Activated CD8-positive, alpha-beta T cell treated with anti-CD3 and anti-CD28 coated beads for 36 hours (primary cell): ENCODE measurements at regions not wholly inside any gene's neighbourhood (a gene's known extent, or its start where the extent isn't known, plus 50 kb on each side); places are given as distances from the start of the nearest gene placed in this dataset.

Experiments used
- ATAC-seq: fragments of 200-7000 bp; cut with Tn5 transposase; one replicate; pipeline ENCODE4 v1.10.0; 2021; ENCODE audit warnings: mild to moderate bottlenecking, moderate library complexity
- CTCF ChIA-PET: fragments of 350-600 bp; sonication (Branson Sonifier 250); formaldehyde crosslinking; loops from one replicate; lab custom pipeline; 2021; ENCODE audit warnings: antibody characterized with exemption; lab: Charles Lee
- POLR2A ChIA-PET: fragments of 350-600 bp; sonication (Branson Sonifier 250); formaldehyde crosslinking; loops from one replicate; lab custom pipeline; 2021; ENCODE audit warnings: antibody characterized with exemption; lab: Charles Lee
- DNase-seq: peaks from one replicate; pipeline ENCODE4 v3.0.0-alpha.2; 2020
- H3K27ac Mint-ChIP-seq: one replicate; pipeline ENCODE4 v1.8.0; 2021; ENCODE audit warnings: mild to moderate bottlenecking, mixed read lengths
- H3K27me3 Mint-ChIP-seq: one replicate; pipeline ENCODE4 v1.8.0; 2021; ENCODE audit warnings: mixed read lengths
- H3K36me3 Mint-ChIP-seq: one replicate; pipeline ENCODE4 v1.8.0; 2021; ENCODE audit warnings: low read depth, mixed read lengths
- H3K4me1 Mint-ChIP-seq: one replicate; pipeline ENCODE4 v1.8.0; 2021; ENCODE audit warnings: low read depth, mixed read lengths
- H3K4me3 Mint-ChIP-seq: one replicate; pipeline ENCODE4 v1.8.0; 2021; ENCODE audit warnings: mild to moderate bottlenecking, moderate library complexity, mixed read lengths
- H3K9me3 Mint-ChIP-seq: one replicate; pipeline ENCODE4 v1.8.0; 2021; ENCODE audit warnings: mixed read lengths
- CTCF ChIP-seq: fragments of 200-600 bp; IDR thresholded peaks from one replicate; pipeline ENCODE4 v1.8.0; 2022; ENCODE audit warnings: antibody characterized with exemption, mild to moderate bottlenecking
- intact Hi-C: fragments of 100-400 bp; cut with micrococcal nuclease; formaldehyde crosslinking; loops from one replicate; pipeline ENCODE4 v1.10.0; 2022

GRCh38 chr7:34539003-34539402 is 119.0 kb upstream of the NPSR1 start:
- TF ChIP-seq CTCF: no peak
- Mint-ChIP-seq H3K4me1 (no peaks in the 10 kb centered on the region), H3K27me3 (no peaks in the 10 kb centered on the region), H3K9me3 (peaks cover 5% of the 10 kb centered on the region), H3K4me3 (no peak overlapping the region), H3K36me3 (no peaks in the 10 kb centered on the region), H3K27ac (no peak overlapping the region)
- no peak for ATAC-seq
- ChIA-PET CTCF (no interaction called here), POLR2A (no interaction called here)
- DNase-seq: no peak
- intact Hi-C loops: no loop called here

GRCh38 chr7:34544621-34545020 is 113.4 kb upstream of the NPSR1 start:
- H3K9me3 Mint-ChIP-seq: peaks cover 5% of the 10 kb centered on the region
- intact Hi-C loops: no loop called here
- H3K27me3 Mint-ChIP-seq: no peaks in the 10 kb centered on the region
- TF ChIP-seq CTCF: no peak
- CTCF ChIA-PET: no interaction called here
- ATAC-seq (no peak), DNase-seq (no peak)
- no peak overlapping the region for H3K27ac Mint-ChIP-seq
- no peak overlapping the region for H3K4me3 Mint-ChIP-seq
- POLR2A ChIA-PET: no interaction called here
- no peaks in the 10 kb centered on the region for H3K4me1 Mint-ChIP-seq
- H3K36me3 Mint-ChIP-seq: no peaks in the 10 kb centered on the region

GRCh38 chr7:34550996-34551395 is 107.0 kb upstream of the NPSR1 start:
- CTCF ChIA-PET: no interaction called here
- Mint-ChIP-seq H3K4me1 (no peaks in the 10 kb centered on the region), H3K4me3 (no peak overlapping the region), H3K9me3 (peaks cover 13% of the 10 kb centered on the region), H3K27ac (no peak overlapping the region), H3K36me3 (no peaks in the 10 kb centered on the region), H3K27me3 (no peaks in the 10 kb centered on the region)
- no peak for TF ChIP-seq CTCF
- no peak for ATAC-seq
- POLR2A ChIA-PET: no interaction called here
- intact Hi-C loops: no loop called here
- DNase-seq: no peak

- Mint-ChIP-seq H3K27ac (no peak overlapping the region), H3K36me3 (no peaks in the 10 kb centered on the region), H3K4me3 (no peak overlapping the region), H3K9me3 (peaks cover 16% of the 10 kb centered on the region), H3K4me1 (no peaks in the 10 kb centered on the region), H3K27me3 (no peaks in the 10 kb centered on the region)
- ChIA-PET CTCF (no interaction called here), POLR2A (no interaction called here)
- ATAC-seq (no peak), DNase-seq (no peak)
- no peak for TF ChIP-seq CTCF
- intact Hi-C loops: no loop called here
These were observed 105.5 kb upstream of the NPSR1 start for GRCh38 chr7:34552502-34552901.

- TF ChIP-seq CTCF: no peak
- intact Hi-C loops: no loop called here
- Mint-ChIP-seq H3K4me3 (no peak overlapping the region), H3K4me1 (no peaks in the 10 kb centered on the region), H3K27ac (no peak overlapping the region), H3K36me3 (no peaks in the 10 kb centered on the region), H3K27me3 (no peaks in the 10 kb centered on the region), H3K9me3 (peaks cover 12% of the 10 kb centered on the region)
- ATAC-seq (no peak), DNase-seq (no peak)
- POLR2A ChIA-PET: no interaction called here
- CTCF ChIA-PET: interaction anchor here (1.1 kb wide), 1 partner anchor 421 kb away, joined by 3 read pairs; no protein-coding TSS in a partner anchor
These were observed 100.0 kb upstream of the NPSR1 start for GRCh38 chr7:34558022-34558421.
